NCI-H69 (cell line): ENCODE measurements at regions not wholly inside any gene's neighbourhood (a gene's known extent, or its start where the extent isn't known, plus 50 kb on each side); places are given as distances from the start of the nearest gene placed in this dataset.
"Not testable (repeated sequence)": the region's sequence is repeated elsewhere in the genome, so short reads cannot be mapped to it uniquely, and the experiment has no call there.

Experiments
- DNase-seq: peaks from one replicate; lab custom pipeline; 2025; lab: John Stamatoyannopoulos, UW

DNA sequence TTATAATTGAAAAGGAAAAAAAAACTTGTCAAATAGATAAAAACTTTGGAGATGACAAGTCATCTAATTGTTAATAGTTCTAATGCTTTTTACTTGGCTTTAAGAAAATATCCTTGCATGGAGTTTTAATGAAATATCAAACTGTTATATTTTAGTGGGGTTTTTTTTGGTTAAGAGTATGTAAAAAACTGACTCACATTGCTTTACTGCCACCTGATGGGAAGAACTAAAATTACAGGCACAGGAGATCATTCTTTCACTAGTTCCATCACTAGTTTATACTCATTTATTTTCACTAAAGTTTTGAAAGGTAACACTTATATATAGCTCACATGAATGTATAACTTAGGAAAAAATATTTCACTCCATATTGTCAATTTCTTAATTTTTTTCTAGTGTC, 309.1 kb downstream of the LMBRD1 start:
- DNase-seq, result no peak

DNA sequence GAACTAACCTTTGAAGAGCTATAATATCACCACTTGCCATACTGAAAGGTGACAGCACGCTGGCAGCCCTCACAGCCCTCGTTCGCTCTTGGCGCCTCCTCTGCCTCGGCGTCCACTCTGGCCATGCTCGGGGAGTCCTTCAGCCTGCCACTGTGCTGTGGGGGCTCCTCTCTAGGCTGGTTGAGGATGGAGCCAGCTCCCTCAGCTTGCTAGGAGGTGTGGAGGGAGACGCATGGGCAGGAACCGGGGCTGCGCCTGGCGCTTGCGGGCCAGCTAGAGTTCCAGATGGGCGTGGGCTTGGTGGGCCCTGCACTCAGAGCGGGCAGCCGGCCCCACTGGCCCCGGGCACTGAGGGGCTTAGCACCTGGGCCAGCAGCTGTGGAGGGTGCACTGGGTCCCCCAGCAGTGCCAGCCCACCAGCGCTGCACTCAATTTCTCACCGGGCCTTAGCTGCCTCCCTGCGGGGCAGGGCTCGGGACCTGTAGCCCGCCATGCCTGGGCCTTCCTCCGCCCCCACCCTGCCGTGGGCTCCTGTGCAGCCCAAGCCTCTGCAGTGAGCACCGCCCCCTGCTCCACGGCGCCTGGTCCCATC, 329.7 kb downstream of the LMBRD1 start:
- no peak for DNase-seq

DNA sequence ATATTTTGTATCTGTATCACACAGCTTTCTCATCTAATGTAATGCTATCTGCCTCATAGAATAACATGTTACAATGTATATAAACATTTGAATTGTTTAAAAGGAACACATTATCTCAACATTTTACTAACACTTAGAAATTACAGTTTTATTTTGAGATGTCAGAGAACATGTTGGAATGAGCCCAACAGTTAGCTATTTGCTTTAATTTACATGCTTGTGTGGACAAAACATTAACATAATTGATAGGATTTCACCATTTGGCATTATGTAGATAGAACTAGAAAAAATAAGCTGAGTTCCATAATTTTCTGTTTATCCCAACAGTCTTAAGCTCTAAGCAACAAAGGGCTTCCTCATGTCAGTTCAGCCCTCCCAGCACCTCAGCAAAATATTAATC, 330.9 kb downstream of the LMBRD1 start:
- no peak for DNase-seq

DNA sequence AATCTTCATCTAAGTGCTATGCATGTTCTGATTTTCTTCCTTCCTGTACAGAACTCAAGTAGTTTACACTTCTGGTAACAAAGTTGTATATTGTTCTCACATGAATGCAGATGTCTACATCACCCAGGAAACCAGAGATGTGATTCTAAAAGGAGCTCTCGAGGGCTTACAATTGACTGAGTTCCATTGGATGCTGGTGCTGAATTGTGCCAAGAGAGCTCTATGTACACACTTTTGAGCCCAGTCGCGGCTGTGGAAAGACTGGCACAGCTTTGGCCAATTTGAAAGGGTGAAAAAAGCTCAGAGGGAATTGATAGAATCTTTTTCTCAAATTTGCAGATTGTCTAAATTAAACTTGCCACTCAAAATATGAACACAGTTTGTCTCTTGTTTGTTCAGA, 340.7 kb downstream of the LMBRD1 start:
- DNase-seq, result no peak

DNA sequence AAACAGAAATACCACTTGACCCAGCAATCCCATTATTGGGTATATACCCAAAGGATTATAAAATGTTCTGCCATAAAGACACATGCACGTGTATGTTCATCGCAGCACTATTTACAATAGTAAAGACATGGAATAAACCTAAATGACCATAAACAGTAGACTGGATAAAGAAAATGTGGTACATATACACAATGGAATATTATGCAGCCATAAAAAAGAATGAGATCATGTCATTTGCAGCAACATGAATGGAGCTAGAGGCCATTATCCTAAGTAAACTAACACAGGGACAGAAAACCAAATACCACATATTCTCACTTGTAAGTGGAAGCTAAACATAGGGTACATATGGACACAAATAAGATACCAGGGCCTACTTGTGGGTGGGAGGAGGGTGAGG, 342.2 kb downstream of the LMBRD1 start:
- DNase-seq, result not testable (repeated sequence)

DNA sequence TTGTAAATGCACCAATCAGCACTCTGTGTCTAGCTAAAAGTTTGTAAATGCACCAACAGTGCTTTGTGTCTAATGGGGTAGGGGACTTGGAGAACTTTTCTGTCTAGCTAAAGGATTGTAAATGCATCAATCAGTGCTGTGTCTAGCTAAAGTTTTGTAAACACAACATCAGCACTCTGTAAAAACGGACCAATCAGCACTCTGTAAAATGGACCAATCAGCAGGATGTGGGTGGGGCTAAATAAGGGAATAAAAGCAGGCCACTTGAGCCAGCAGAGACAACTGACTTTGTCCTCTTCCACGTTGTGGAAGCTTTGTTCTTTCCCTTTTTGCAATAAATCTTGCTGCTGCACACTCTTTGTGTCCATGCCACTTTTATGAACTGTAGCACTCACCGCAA, 346.3 kb downstream of the LMBRD1 start:
- not testable (repeated sequence) for DNase-seq

DNA sequence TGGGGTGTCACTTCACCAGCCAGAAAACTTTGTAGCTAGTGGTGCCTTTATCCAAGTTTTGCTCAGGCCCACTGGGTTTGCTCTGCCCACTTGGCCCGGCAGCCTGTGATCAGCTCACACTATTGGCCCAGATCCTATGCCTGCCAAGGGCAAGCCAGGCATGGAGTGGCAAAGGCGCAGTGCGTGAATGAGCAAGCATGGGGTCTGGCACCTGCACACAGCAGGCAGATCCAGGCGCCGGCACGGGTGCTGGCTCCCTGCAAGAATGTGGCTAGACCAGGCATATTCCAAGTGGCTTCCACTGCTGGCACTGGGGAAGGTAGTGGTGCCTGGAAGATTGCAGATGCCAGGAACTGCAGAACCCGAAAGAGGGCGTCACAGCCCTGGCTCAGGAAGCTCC, 346.9 kb downstream of the LMBRD1 start:
- DNase-seq, result no peak
